NB4 (cell line): ENCODE measurements at regions not wholly inside any gene's neighbourhood (a gene's known extent, or its start where the extent isn't known, plus 50 kb on each side); places are given as distances from the start of the nearest gene placed in this dataset.

ENCODE experiments used
- CTCF ChIP-seq: IDR thresholded peaks from one replicate; pipeline ENCODE4 v1.5.1; 2012; ENCODE audit warnings: low read depth, low read length
- MAX ChIP-seq: IDR thresholded peaks from 2 replicates; pipeline ENCODE4 v1.6.1; 2011; ENCODE audit warnings: low read depth, low read length
- MYC ChIP-seq: IDR thresholded peaks from 2 replicates; pipeline ENCODE4 v1.6.1; 2011; ENCODE audit warnings: low read depth, low read length
- POLR2A ChIP-seq: IDR thresholded peaks from 2 replicates; pipeline ENCODE4 v1.6.1; 2011; ENCODE audit warnings: mild to moderate bottlenecking; ENCODE audit not compliant: insufficient read length; ENCODE audit errors: extremely low read depth

- no peak for TF ChIP-seq CTCF
- no peak for TF ChIP-seq POLR2A
- no peak for TF ChIP-seq MAX
- TF ChIP-seq MYC, result no peak
Measured at GRCh38 chr11:69374110-69374945, 80.4 kb downstream of the MYEOV start.
